Posterior cingulate gyrus (tissue), 11 donors: ENCODE measurements at regions not wholly inside any gene's neighbourhood (a gene's known extent, or its start where the extent isn't known, plus 50 kb on each side); places are given as distances from the start of the nearest gene placed in this dataset.
"Not testable (repeated sequence)": the region's sequence is repeated elsewhere in the genome, so short reads cannot be mapped to it uniquely, and the experiment has no call there.

Source experiments
- DNase-seq, 10 donors: peaks; one replicate each; pipeline versions ENCODE4 v3.0.0 to v3.0.0-alpha.2; 2020 to 2021; ENCODE audit warnings: mixed read lengths in 3 of 10
- intact Hi-C: fragments of 100-400 bp; cut with DNase I; formaldehyde crosslinking; loops from one replicate; pipeline ENCODE4 v1.15.1; 2023

- intact Hi-C loops, result no loop called here
- DNase-seq, result no peak
Observed at GRCh38 chr15:95681836-95682544, 648.5 kb upstream of the NR2F2 start.

- intact Hi-C loops, result no loop called here
Observed at GRCh38 chr15:95684126-95684525, 646.4 kb upstream of the NR2F2 start.

GRCh38 chr15:95684693-95685115, 645.8 kb upstream of the NR2F2 start:
- intact Hi-C loops, result no loop called here
- DNase-seq, result no peak

More at GRCh38 chr15:95684126-95684525, 646.4 kb upstream of the NR2F2 start:
- no peak for DNase-seq

- intact Hi-C loops, result no loop called here
- DNase-seq, result no peak
Observed at GRCh38 chr15:95687061-95687460, 643.4 kb upstream of the NR2F2 start.

- intact Hi-C loops, result no loop called here
- DNase-seq, result no peak
Observed at GRCh38 chr15:95687686-95688085, 642.8 kb upstream of the NR2F2 start.

- no peak for DNase-seq
- intact Hi-C loops, result no loop called here
Observed at GRCh38 chr15:95690631-95691340, 639.7 kb upstream of the NR2F2 start.

GRCh38 chr15:95693917-95694316, 636.6 kb upstream of the NR2F2 start:
- intact Hi-C loops, result no loop called here
- no peak for DNase-seq

GRCh38 chr15:95698230-95698629, 632.3 kb upstream of the NR2F2 start:
- intact Hi-C loops, result no loop called here

GRCh38 chr15:95698951-95699350, 631.5 kb upstream of the NR2F2 start:
- no peak for DNase-seq

More at GRCh38 chr15:95698230-95698629, 632.3 kb upstream of the NR2F2 start:
- no peak for DNase-seq

GRCh38 chr15:95699578-95699977, 630.9 kb upstream of the NR2F2 start:
- intact Hi-C loops, result no loop called here
- no peak for DNase-seq

More at GRCh38 chr15:95698951-95699350, 631.5 kb upstream of the NR2F2 start:
- intact Hi-C loops, result no loop called here

- DNase-seq, intact Hi-C loops: not testable (repeated sequence)
Observed at GRCh38 chr15:95700692-95701091, 629.8 kb upstream of the NR2F2 start.

- no peak for DNase-seq
Observed at GRCh38 chr15:95701410-95701809, 629.1 kb upstream of the NR2F2 start.

GRCh38 chr15:95709959-95710695, 620.4 kb upstream of the NR2F2 start:
- intact Hi-C loops, result no loop called here
- no peak for DNase-seq

More at GRCh38 chr15:95701410-95701809, 629.1 kb upstream of the NR2F2 start:
- intact Hi-C loops, result no loop called here

- no peak for DNase-seq
- intact Hi-C loops, result no loop called here
Observed at GRCh38 chr15:95712785-95713184, 617.7 kb upstream of the NR2F2 start.

GRCh38 chr15:95713324-95713723, 617.2 kb upstream of the NR2F2 start:
- intact Hi-C loops, result no loop called here
- no peak for DNase-seq

GRCh38 chr15:95715116-95715903, 615.2 kb upstream of the NR2F2 start:
- intact Hi-C loops, result no loop called here
- DNase-seq, result no peak

- no peak for DNase-seq
- intact Hi-C loops, result no loop called here
Observed at GRCh38 chr15:95715906-95716656, 614.4 kb upstream of the NR2F2 start.

GRCh38 chr15:95716708-95717107, 613.8 kb upstream of the NR2F2 start:
- intact Hi-C loops, result no loop called here
- DNase-seq, result no peak

- intact Hi-C loops, result no loop called here
- DNase-seq, result peak in 1 of 10 donors; percentile 52
Observed at GRCh38 chr15:95718441-95718840, 612.1 kb upstream of the NR2F2 start.
